ENCODE measurements at regions not wholly inside any gene's neighbourhood (a gene's known extent, or its start where the extent isn't known, plus 50 kb on each side); places are given as distances from the start of the nearest gene placed in this dataset.

DNA sequence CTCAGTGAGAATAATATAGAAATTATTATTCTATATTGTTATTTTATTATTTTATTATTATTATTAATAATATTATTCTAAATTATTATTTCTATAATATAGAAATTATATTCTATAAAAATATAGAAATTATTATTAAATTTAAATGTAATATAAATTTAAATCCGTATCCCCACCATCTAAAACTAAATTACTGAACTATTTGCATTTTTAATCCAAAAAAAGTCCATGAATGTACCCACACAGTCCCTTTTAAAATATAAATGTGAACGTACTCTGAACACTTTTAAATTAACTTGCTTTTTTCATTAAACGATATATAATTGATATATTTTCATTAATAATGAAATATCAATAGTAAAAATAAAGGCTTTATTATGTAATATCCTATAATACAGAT is 248.3 kb upstream of the PCDH7 start:
- in situ Hi-C loops (cut with HindIII; ENCODE audit: low pct_unique_long_range_greater_than_20kb, low sequenced_read_pairs), result no loop called here
- no peak for TF ChIP-seq JUND (IDR thresholded peaks at IDR 0.05; ENCODE audit: low read depth)
- no peak for DNase-seq (ENCODE audit: low read depth in 1 of 2, low spot score in 1 of 2)

DNA sequence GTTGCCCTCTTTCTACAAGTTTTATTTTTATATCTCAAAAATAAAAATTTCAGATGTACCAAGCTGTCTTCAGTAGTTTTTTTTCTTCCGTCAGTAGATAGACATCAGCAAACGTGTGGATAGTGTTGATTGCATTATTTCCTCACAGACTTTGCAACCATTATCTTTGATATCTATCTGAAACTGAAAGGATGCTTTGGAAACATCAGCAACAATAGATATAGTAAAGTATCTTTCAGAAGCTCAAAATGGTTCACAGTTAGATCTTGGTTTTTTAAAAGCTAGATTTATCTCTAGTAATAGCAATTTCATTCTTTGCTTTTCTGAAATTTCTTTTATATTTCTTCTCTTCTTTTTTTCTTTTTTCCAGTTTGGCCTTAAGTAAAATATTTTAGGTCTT is 246.9 kb upstream of the PCDH7 start:
- DNase-seq (ENCODE audit: low read depth in 1 of 2, low spot score in 1 of 2), result no peak
- in situ Hi-C loops (cut with HindIII; ENCODE audit: low pct_unique_long_range_greater_than_20kb, low sequenced_read_pairs), result no loop called here
- no peak for TF ChIP-seq JUND (IDR thresholded peaks at IDR 0.05; ENCODE audit: low read depth)

DNA sequence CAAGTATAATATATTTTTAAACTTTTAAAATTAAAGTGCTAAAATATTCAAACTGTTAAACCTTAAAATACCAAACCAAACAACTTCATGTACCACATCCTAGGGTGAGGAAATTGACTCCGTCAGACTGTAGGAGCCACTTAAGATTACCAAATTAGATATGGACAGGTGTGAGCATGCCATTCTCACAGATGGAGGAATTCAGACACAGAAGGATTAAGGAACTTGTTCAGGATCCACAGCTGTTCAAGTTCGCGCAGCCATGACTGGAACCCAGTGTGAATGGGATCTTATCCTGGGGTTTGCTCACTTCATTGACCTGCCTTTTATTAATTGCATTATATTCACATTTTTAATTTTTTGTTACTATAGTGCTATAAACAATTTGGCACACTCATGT is 224.9 kb upstream of the PCDH7 start:
- in situ Hi-C loops (cut with HindIII; ENCODE audit: low pct_unique_long_range_greater_than_20kb, low sequenced_read_pairs), result no loop called here
- no peak for TF ChIP-seq JUND (IDR thresholded peaks at IDR 0.05; ENCODE audit: low read depth)
- no peak for DNase-seq (ENCODE audit: low read depth in 1 of 2, low spot score in 1 of 2)

DNA sequence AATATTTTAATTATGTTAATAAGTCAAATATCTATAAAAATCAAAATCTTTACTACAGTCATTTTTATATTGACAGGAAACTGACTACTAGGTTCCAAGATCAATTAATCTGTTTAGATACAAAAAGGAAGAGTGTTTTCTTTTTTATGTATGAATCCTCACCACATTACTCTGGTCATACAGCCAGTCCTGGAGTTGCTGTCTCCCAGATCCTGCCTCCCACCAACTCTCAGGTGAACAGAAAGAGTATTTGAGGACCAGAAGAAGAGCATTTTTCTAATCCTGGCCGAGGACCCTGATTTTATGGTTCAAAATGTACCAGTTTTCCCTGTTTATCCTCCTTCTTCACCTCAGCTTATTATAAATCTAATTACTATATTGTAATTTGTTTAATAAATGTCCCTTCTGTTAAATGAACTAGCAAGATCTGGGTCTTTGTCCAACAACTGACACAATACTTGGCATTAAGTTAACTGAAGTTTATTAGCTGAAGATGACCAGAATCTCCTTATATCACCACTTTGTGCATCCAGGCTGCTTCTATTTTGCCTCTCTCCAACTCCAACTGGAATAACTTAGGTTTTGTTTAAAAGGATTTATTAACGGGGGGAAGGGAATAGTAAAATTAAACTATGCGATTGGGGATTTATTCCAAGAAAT is 224.4 kb upstream of the PCDH7 start:
- no peak for DNase-seq (ENCODE audit: low read depth in 1 of 2, low spot score in 1 of 2)
- TF ChIP-seq JUND (IDR thresholded peaks at IDR 0.05; ENCODE audit: low read depth), result no peak
- in situ Hi-C loops (cut with HindIII; ENCODE audit: low pct_unique_long_range_greater_than_20kb, low sequenced_read_pairs), result no loop called here

DNA sequence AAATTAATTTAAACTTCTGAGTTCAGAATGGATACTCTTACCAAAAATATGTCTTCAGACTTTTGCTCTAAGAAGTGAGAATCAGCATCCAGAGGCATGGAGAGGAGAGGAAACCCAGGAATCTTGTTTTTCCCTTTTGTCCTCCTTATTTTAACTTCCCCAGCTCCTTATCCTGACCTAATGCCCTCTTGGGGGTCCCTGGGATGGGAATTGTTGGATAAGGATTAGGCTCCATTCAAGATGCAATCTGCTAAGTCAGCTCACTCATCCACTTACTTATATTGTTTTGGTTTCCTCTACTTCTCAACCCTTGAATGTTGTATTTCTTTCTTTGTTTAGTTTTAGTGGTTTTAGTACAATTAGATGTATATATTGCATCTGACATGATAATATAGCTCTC is 208.4 kb upstream of the PCDH7 start:
- no peak for TF ChIP-seq JUND (IDR thresholded peaks at IDR 0.05; ENCODE audit: low read depth)

DNA sequence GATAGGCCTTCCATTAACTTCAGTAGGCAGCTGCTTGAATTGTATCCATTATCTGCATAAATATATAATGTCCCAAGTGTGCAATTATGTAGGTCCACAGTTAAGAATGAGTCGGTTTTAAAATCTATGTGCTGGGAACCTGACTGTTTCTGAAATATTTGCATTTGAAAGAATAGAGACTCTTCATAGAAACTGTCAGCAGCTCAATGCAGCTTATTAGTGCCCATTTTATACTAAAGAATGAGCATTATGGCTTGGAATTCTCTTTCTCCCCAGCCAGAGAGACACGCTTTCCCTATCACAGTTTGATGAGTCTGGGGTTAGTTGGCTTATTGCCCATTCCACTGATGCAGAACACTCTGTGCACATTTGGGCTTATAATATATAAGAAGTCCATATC is 202.0 kb upstream of the PCDH7 start:
- no peak for TF ChIP-seq JUND (IDR thresholded peaks at IDR 0.05; ENCODE audit: low read depth)
- in situ Hi-C loops (cut with HindIII; ENCODE audit: low pct_unique_long_range_greater_than_20kb, low sequenced_read_pairs), result no loop called here
- DNase-seq (ENCODE audit: low read depth in 1 of 2, low spot score in 1 of 2), result no peak

More for the DNA sequence above, 208.4 kb upstream of the PCDH7 start:
- in situ Hi-C loops (cut with HindIII; ENCODE audit: low pct_unique_long_range_greater_than_20kb, low sequenced_read_pairs), result no loop called here
- no peak for DNase-seq (ENCODE audit: low read depth in 1 of 2, low spot score in 1 of 2)

DNA sequence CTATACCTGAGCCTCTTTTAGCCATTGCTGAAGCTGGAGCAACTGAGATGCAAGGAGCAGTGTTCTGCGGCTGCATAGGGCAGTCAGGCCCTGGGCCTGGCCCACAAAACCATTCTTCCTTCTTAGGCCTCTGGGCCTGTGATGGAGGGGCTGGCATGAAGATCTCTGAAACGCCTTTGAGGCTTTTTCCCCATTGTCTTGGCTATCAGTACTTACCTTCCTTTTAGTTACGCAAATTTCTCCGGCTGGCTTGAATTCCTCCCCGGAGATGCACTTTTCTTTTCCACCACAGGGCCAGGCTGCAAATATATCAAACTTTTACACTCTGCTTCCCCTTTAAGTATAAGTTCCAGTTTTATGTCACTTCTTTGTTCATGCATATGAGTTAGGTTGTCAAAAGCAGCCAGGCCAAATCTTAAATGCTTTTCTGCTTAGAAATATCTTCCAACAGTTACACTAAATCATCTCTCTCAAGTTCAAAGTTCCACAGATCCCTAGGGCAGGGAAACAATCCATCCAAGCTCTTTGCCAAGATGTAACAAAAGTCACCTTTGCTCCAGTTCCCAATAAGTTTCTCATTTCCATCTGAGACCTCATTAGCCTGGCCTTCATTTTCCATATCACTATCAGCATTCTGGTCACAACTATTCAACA is 194.4 kb upstream of the PCDH7 start:
- no peak for DNase-seq (ENCODE audit: low read depth in 1 of 2, low spot score in 1 of 2)
- no peak for TF ChIP-seq JUND (IDR thresholded peaks at IDR 0.05; ENCODE audit: low read depth)
- in situ Hi-C loops (cut with HindIII; ENCODE audit: low pct_unique_long_range_greater_than_20kb, low sequenced_read_pairs), result no loop called here

DNA sequence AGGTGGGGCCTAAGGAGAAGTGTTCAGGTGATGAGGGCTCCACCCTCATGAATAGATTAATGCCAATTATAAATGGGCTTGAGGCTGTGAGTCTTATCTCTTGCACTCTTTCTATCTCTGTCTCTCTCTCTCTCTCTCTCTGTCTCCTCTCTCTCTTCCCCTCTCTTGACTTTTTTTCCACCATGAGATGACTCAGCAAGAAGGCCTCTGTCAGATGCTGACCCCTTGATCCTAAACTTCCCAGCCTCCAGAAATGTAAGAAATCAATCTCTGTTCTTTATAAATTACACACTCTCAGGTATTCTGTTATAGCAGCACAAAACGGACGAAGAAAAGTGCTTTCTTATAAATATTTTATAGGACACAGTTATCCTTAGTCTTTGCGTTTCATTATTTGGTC is 184.9 kb upstream of the PCDH7 start:
- in situ Hi-C loops (cut with HindIII; ENCODE audit: low pct_unique_long_range_greater_than_20kb, low sequenced_read_pairs), result no loop called here
- DNase-seq (ENCODE audit: low read depth in 1 of 2, low spot score in 1 of 2), result no peak
- TF ChIP-seq JUND (IDR thresholded peaks at IDR 0.05; ENCODE audit: low read depth), result no peak

DNA sequence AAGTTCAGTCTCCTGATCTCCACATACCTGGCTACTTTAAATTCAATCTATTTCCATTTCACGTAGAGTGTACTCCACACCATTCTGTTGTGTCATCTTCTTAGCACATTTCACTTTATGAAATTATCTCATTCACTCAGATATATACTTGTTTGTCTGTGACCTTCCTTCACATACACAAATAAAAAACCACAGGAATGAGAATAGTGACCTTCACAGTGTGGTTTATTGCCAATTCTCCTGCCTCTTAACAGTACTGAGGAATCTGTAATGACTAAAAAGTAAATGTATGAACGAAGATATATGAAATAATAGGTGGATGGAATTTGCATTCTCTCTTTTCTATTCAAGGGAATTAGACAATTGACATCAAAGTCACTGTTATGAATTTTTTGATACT is 183.9 kb upstream of the PCDH7 start:
- no peak for TF ChIP-seq JUND (IDR thresholded peaks at IDR 0.05; ENCODE audit: low read depth)
- in situ Hi-C loops (cut with HindIII; ENCODE audit: low pct_unique_long_range_greater_than_20kb, low sequenced_read_pairs), result no loop called here
- DNase-seq (ENCODE audit: low read depth in 1 of 2, low spot score in 1 of 2), result no peak

DNA sequence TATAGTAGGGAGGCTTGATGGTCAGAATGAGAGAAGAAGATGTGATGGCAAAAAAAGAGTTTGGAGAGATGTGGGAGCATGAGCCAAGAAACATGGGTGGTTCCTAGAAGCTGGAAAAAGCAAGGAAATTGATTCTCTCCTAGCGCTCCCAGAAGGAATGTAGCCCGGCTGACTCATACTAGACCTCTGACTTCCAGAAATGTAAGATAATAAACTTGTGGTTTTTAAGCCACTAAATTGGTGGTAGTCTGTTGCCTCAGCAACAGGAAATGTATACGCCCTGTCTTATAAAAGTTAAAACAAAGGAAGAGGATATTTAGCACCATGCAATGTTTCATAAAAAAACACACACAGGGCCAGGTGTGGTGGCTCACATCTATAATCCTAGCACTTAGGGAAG is 182.7 kb upstream of the PCDH7 start:
- DNase-seq (ENCODE audit: low read depth in 1 of 2, low spot score in 1 of 2), result no peak
- no peak for TF ChIP-seq JUND (IDR thresholded peaks at IDR 0.05; ENCODE audit: low read depth)
- in situ Hi-C loops (cut with HindIII; ENCODE audit: low pct_unique_long_range_greater_than_20kb, low sequenced_read_pairs), result no loop called here

DNA sequence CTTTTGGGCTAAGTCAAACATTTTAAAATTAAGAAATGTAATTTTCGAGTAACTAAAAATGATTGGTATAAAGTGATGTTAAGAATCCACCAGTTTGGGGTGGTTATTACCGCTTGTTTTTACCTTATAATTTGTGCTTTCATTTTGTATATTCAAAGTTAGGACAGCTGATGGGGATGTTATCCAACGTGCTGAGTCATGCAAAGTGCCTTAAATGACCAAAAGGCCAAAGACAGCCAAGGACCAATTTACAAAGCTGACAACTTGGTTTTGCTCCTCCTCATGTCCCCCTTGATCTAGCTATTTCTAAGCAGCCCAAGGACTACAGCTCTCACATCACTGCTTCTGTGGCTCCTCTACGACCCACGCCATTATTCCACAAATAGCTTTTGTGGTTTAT is 181.4 kb upstream of the PCDH7 start:
- TF ChIP-seq JUND (IDR thresholded peaks at IDR 0.05; ENCODE audit: low read depth), result no peak
- in situ Hi-C loops (cut with HindIII; ENCODE audit: low pct_unique_long_range_greater_than_20kb, low sequenced_read_pairs), result no loop called here

DNA sequence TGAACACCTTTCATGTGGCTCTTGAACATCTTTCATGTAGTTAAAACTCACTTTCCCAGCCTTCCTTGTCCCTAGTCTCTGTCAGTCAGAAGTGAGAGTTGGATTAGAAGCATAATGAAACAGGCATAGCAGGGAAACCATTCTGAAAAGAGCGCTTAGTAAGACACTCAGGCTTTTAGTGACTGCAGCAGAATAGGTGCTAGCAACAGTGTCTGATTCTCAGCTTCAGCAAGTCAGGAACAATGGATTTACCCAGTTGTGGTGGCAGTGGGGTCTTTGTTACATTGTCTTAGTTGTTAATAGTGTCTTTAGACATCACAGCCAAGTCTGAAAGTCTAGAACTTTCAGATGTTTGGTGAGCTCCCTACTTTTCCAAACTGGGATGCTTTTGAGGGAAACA is 177.1 kb upstream of the PCDH7 start:
- in situ Hi-C loops (cut with HindIII; ENCODE audit: low pct_unique_long_range_greater_than_20kb, low sequenced_read_pairs), result no loop called here
- DNase-seq (ENCODE audit: low read depth in 1 of 2, low spot score in 1 of 2), result no peak
- no peak for TF ChIP-seq JUND (IDR thresholded peaks at IDR 0.05; ENCODE audit: low read depth)

More for the DNA sequence above, 181.4 kb upstream of the PCDH7 start:
- no peak for DNase-seq (ENCODE audit: low read depth in 1 of 2, low spot score in 1 of 2)

DNA sequence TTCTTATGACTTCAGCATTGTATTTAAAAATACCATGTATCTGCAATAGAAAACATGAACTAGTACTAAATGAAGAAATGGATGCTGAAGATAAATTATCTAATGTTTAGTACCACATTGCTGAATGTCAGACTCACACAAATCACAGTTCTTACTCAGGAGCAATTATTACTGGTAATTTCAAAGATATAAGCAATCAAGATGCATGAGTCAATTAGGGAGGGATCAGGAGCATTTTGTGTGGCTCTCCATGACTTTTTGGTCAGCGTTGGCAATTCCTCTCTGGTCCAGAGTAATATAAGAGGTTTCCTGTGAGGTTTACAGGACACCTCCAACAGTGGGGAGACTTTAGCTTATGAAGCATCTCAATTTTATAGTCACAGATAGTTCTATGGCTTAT is 167.0 kb upstream of the PCDH7 start:
- in situ Hi-C loops (cut with HindIII; ENCODE audit: low pct_unique_long_range_greater_than_20kb, low sequenced_read_pairs), result no loop called here
- DNase-seq (ENCODE audit: low read depth in 1 of 2, low spot score in 1 of 2), result no peak
- TF ChIP-seq JUND (IDR thresholded peaks at IDR 0.05; ENCODE audit: low read depth), result no peak

DNA sequence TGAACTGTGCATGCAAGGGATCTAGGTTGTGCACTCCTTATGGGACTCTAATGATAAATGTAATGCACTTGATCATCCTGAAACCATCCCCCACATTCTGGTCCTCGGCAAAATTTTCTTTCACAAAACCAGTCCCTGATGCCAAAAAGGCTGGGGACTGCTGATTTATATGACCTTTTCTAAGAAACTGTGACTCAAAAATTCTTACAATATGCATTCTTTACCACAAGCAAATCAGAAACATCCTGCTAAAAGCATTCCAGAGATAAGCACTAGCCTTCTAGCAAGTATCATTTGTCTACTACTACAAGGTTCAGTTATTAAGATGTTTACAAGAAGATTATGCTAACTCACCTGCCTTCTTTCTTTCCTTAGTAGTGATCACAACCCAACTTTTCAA is 166.5 kb upstream of the PCDH7 start:
- no peak for DNase-seq (ENCODE audit: low read depth in 1 of 2, low spot score in 1 of 2)
- in situ Hi-C loops (cut with HindIII; ENCODE audit: low pct_unique_long_range_greater_than_20kb, low sequenced_read_pairs), result no loop called here
- no peak for TF ChIP-seq JUND (IDR thresholded peaks at IDR 0.05; ENCODE audit: low read depth)

Measured in T47D (cell line).